HG03565 (cell line): ENCODE measurements at regions not wholly inside any gene's neighbourhood (a gene's known extent, or its start where the extent isn't known, plus 50 kb on each side); places are given as distances from the start of the nearest gene placed in this dataset.

Source experiments
- ATAC-seq: cut with Tn5 transposase; IDR thresholded peaks from one replicate; pipeline ENCODE4 v1.9.1; 2021; ENCODE audit warnings: mild to moderate bottlenecking, moderate library complexity; ENCODE audit not compliant: unreplicated experiment

GRCh38 chr2:15874854-15875804 lies 65.2 kb upstream of the MYCN start:
- no peak for ATAC-seq

DNA sequence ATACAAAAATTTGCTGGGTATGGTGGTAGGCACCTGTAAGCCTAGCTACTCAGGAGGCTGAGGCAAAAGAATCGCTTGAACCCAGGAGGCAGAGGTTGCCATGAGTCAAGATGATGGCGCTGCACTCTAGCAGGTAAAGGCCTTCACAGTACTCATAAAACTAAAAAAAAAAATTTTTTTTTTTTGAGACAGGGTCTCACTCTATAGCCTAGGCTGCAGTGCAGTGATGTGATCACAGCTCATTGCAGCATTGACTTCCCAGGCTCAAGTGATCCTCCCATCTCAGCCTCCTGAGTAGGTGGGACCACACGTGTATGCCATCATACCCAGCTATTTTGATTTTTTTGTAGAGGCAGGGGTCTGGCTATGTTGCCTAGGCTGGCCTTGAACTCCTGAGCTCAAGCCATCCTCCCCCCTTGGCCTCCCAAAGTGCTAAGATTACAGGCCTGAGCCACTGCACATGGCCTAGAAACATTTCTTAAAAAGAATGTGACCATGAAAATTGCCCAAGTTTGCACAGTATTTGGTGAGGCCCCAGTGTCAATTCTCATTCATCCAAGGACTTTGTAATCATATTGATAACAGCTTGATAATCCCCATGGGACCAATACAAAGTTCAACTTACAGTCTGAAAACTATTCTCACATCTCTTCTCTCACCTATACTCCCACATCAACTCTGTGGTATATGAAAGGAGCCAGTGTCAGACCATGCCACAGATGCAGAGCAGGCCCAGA lies 64.2 kb upstream of the MYCN start:
- ATAC-seq = no peak

GRCh38 chr2:15880226-15881119 lies 59.9 kb upstream of the MYCN start:
- no peak for ATAC-seq

DNA sequence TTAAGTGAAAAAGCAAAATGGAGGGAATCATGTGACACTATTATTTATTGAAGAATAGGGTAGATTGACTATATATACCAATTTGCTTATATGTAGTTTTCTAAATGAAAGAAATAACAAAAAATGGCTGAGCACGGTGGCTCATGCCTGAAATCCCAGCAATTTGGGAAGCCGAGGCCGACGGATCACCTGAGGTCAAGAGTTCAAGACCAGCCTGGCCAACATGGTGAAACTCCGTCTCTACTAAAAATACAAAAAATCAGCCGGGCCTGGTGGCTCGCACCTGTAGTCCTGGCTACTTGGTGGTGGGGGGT lies 59.3 kb upstream of the MYCN start:
- ATAC-seq = no peak

DNA sequence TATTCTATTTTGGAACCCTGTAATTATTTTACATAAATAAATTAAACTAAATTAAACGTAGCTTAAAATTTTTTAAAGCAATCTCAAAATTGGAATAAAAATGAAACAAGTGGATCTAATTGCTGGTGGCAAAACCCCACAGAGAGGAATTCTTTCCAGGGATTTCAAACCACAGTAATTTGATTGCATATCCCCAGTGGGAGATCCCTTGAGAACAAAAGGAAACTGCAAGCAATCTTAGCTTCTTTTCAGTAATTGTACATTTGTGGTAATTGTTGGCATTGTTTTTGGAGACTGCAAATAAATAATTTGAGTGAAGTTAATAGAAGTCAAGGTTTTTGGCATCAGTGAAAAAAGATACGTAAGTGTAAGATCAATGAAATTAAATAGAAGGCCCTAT lies 58.7 kb upstream of the MYCN start:
- ATAC-seq = no peak

GRCh38 chr2:15882761-15883497 lies 57.4 kb upstream of the MYCN start:
- ATAC-seq = no peak

GRCh38 chr2:15883684-15884083 lies 56.7 kb upstream of the MYCN start:
- ATAC-seq = no peak

- no peak for ATAC-seq
Measured at GRCh38 chr2:15884790-15885189, 55.6 kb upstream of the MYCN start.

DNA sequence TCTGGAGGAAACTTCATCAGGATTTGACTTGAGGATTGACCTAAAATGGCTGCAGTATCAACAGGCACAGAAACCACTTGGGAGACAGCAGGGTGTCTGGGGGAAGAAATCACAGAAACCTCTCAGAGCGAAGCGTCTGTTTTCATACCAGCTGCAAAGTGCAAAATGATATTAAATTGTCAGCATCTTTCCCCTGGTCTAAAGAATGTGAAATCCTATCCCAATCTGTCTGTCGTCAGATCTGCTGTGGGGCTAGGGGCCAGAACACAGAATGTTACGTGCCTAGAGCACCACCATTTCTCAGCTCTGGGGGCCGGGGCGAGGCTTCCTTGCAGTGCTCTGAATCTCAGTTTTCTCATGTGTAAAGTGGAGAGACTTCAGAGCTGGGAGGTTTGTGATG lies 54.1 kb upstream of the MYCN start:
- no peak for ATAC-seq

DNA sequence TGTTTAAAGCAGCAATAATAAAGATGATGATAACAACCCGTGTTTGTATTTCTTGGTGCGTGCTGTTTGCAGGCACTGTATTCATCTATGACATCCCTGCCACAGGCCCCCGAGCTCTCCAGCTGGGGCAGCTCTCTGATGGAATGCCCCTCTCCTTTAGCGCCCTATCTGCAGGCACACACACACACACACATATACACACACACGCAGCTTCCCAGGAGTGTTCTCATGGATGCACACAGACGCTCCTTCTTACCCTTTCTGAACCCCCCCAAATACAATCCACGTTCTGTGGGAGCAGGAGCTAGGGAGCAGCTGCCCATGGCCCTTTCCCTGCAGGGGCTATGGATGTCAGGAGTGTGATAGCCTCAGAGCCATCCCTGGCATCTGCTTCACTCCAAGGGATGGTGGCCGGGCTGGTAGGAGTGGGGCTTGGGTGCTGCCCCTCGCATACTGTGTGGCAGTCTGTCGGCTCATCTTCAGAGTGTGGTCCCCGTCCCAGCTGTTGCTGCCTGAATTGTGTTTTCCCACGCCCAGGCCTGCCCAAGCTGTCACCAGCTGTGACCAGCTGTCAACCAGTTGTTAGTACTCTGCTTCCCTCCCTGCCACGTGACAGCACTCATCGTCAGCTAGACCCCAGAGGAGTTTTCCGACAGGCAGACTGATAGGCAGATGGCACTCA lies 50.8 kb upstream of the MYCN start:
- no peak for ATAC-seq

DNA sequence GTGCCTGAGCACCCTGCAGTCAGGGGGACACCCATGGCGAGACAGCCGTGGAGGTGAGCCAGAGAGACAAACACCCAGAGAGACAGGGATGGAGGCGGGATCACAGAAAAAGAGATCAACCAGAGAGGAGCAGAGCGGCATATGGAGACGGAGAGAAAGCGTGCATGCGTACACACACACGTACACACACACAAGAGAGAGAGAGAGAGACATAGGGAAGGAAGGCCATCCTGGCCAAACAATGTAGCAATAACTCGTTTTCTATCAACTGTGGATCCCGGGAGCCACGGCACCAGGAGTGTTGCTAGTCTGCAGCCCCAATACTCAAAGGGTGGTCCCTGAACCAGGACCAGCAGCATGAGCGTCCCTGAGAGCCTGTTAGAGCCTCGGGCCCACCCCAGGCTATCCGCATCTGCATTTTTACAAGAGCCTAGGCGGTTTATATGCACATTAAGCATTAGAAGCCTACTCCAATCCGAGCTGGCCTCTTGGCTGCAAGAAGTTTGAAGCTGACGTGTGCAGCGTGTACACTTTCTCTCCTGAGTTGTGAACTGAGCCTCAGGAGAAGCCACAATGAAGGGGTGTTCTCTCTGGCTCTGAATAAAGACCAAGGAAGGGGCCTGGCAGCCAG lies 50.1 kb upstream of the MYCN start:
- ATAC-seq = no peak
